SK-N-SH treated with all-trans-retinoic acid at 6 μM for 48 hours (cell line): ENCODE measurements at regions not wholly inside any gene's neighbourhood (a gene's known extent, or its start where the extent isn't known, plus 50 kb on each side); places are given as distances from the start of the nearest gene placed in this dataset.

ENCODE experiments used
- ATAC-seq: fragments of 200-7000 bp; cut with Tn5 transposase; 3 replicates; pipeline ENCODE4 v1.9.1; 2020; ENCODE audit warnings: mild to moderate bottlenecking, moderate library complexity
- ARNTL ChIP-seq: fragments of 450-650 bp; formaldehyde crosslinking; IDR thresholded peaks from 2 replicates; pipeline ENCODE4 v1.5.0; 2020; ENCODE audit warnings: low read depth, mild to moderate bottlenecking, moderate library complexity, borderline replicate concordance
- BACH2 ChIP-seq: fragments of 250-450 bp; sonication (Bioruptor Pico); IDR thresholded peaks from 2 replicates; pipeline ENCODE4 v1.9.0; 2021; ENCODE audit warnings: mild to moderate bottlenecking, borderline replicate concordance
- CSDC2 ChIP-seq: fragments of 250-450 bp; sonication (Bioruptor Pico); IDR thresholded peaks from 2 replicates; pipeline ENCODE4 v1.5.0; 2020; ENCODE audit warnings: mild to moderate bottlenecking, moderate library complexity
- ESRRG ChIP-seq: fragments of 250-450 bp; sonication (Bioruptor Pico); IDR thresholded peaks from 2 replicates; pipeline ENCODE4 v1.6.1; 2021; ENCODE audit warnings: mild to moderate bottlenecking
- GLIS3 ChIP-seq: fragments of 250-450 bp; sonication (Bioruptor Pico); IDR thresholded peaks from 2 replicates; pipeline ENCODE4 v1.5.0; 2020; ENCODE audit warnings: mild to moderate bottlenecking, moderate library complexity
- ISL1 ChIP-seq: fragments of 250-450 bp; sonication (Bioruptor Pico); IDR thresholded peaks from 2 replicates; pipeline ENCODE4 v2.1.2; 2022; ENCODE audit warnings: mild to moderate bottlenecking, moderate library complexity
- OSR1 ChIP-seq: fragments of 250-450 bp; sonication (Bioruptor Pico); IDR thresholded peaks from 2 replicates; pipeline ENCODE4 v1.8.0; 2022; ENCODE audit warnings: moderate library complexity, mild to moderate bottlenecking, inconsistent platforms
- PPARA ChIP-seq: fragments of 250-450 bp; sonication (Bioruptor Pico); IDR thresholded peaks from 2 replicates; pipeline ENCODE4 v1.5.0; 2020; ENCODE audit warnings: mild to moderate bottlenecking, borderline replicate concordance
- TCF4 ChIP-seq: fragments of 250-450 bp; sonication (Bioruptor Pico); IDR thresholded peaks from 2 replicates; pipeline ENCODE4 v1.8.0; 2021; ENCODE audit warnings: mild to moderate bottlenecking, moderate library complexity, borderline replicate concordance
- TOX ChIP-seq: fragments of 250-450 bp; sonication (Bioruptor Pico); IDR thresholded peaks from 2 replicates; pipeline ENCODE4 v1.8.0; 2021; ENCODE audit warnings: mild to moderate bottlenecking, moderate library complexity, borderline replicate concordance
- ZC3H10 ChIP-seq: fragments of 250-450 bp; sonication (Bioruptor Pico); IDR thresholded peaks from 2 replicates; pipeline ENCODE4 v1.5.1; 2021; ENCODE audit warnings: mild to moderate bottlenecking, moderate library complexity
- ZFP3 ChIP-seq: fragments of 250-450 bp; sonication (Bioruptor Pico); IDR thresholded peaks from 2 replicates; pipeline ENCODE4 v1.5.0; 2020; ENCODE audit warnings: mild to moderate bottlenecking, moderate library complexity
- ZFP30 ChIP-seq: fragments of 450-650 bp; formaldehyde crosslinking; IDR thresholded peaks from 2 replicates; pipeline ENCODE4 v1.5.0; 2022; ENCODE audit warnings: mild to moderate bottlenecking, moderate library complexity
- ZNF565 ChIP-seq: fragments of 450-650 bp; formaldehyde crosslinking; conservative IDR thresholded peaks from 2 replicates; pipeline ENCODE4 v1.5.0; 2020; ENCODE audit warnings: low read depth, mild to moderate bottlenecking, moderate library complexity
- ZNF70 ChIP-seq: fragments of 450-650 bp; formaldehyde crosslinking; IDR thresholded peaks from 2 replicates; pipeline ENCODE4 v1.5.0; 2020; ENCODE audit warnings: mild to moderate bottlenecking, moderate library complexity
- ZNF8 ChIP-seq: fragments of 450-650 bp; formaldehyde crosslinking; IDR thresholded peaks from 2 replicates; pipeline ENCODE4 v1.5.0; 2020; ENCODE audit warnings: mild to moderate bottlenecking, moderate library complexity
- TF ChIP-seq, protein P1 (sequence below): fragments of 250-450 bp; sonication (Bioruptor Pico); IDR thresholded peaks from 2 replicates; pipeline ENCODE4 v1.5.1; 2021; ENCODE audit warnings: mild to moderate bottlenecking, moderate library complexity
- TF ChIP-seq, protein P2 (sequence below): fragments of 250-450 bp; sonication (Bioruptor Pico); IDR thresholded peaks from 2 replicates; pipeline ENCODE4 v1.8.0; 2021; ENCODE audit warnings: low read depth, mild to moderate bottlenecking, moderate library complexity, borderline replicate concordance
- TF ChIP-seq, protein P3 (sequence below): fragments of 250-450 bp; sonication (Bioruptor Pico); IDR thresholded peaks from 2 replicates; pipeline ENCODE4 v1.8.0; 2020; ENCODE audit warnings: mild to moderate bottlenecking, moderate library complexity, borderline replicate concordance
- TF ChIP-seq, protein P4 (sequence below): fragments of 250-450 bp; sonication (Bioruptor Pico); IDR thresholded peaks from 2 replicates; pipeline ENCODE4 v1.5.0; 2020; ENCODE audit warnings: mild to moderate bottlenecking, moderate library complexity

DNA sequence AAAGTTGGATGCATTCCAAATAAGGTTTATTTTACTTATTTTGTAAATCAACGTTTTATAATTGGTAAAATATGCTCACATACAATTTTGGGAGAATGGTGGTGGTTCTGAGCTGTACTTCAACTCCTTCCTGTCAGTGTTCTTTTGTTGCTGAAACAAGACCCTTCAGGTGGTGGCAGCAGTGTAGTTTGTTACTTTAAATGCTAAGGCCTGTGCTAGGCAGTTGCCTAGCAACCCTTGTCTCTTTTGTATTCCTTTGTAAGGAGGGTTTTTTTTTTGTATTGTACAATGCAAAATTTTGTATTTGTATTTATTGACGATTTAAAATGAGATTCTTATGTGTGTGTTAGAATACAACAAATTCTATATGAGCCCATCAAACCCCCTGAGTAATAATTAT lies 166.0 kb upstream of the FAM98A start:
- ATAC-seq, result no peak
- TF ChIP-seq, protein P1, sequence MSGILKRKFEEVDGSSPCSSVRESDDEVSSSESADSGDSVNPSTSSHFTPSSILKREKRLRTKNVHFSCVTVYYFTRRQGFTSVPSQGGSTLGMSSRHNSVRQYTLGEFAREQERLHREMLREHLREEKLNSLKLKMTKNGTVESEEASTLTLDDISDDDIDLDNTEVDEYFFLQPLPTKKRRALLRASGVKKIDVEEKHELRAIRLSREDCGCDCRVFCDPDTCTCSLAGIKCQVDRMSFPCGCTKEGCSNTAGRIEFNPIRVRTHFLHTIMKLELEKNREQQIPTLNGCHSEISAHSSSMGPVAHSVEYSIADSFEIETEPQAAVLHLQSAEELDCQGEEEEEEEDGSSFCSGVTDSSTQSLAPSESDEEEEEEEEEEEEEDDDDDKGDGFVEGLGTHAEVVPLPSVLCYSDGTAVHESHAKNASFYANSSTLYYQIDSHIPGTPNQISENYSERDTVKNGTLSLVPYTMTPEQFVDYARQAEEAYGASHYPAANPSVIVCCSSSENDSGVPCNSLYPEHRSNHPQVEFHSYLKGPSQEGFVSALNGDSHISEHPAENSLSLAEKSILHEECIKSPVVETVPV (CRISPR knock-in tag), result no peak

DNA sequence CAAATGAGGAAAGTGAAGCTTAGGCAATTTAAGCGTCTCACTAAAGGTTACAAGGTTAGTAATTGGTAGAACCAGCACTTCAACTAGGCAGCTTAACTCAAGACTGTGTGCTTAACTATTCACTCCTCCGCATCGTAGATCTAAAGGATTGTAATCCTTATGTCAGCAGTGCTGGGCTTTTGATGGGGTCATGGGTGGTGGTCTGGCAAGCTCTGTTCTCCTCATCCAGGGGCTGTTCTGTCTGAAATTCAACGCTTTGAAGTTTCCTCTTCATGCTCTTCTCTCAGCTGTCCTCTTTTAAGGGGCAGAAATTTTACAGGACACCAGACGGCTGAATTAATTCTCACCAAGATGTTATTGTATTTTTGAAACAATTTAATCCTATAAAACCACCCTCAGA lies 165.5 kb upstream of the FAM98A start:
- TF ChIP-seq ZFP3 (CRISPR knock-in tag) (no peak), ZNF565 (CRISPR knock-in tag) (no peak), ARNTL (no peak), ZC3H10 (no peak), TCF4 (CRISPR knock-in tag) (no peak), CSDC2 (CRISPR knock-in tag) (no peak), TOX (CRISPR knock-in tag) (no peak), BACH2 (CRISPR knock-in tag) (no peak), ZFP30 (CRISPR knock-in tag) (no peak), ISL1 (no peak), PPARA (no peak), OSR1 (CRISPR knock-in tag) (no peak)
- TF ChIP-seq, protein P2, sequence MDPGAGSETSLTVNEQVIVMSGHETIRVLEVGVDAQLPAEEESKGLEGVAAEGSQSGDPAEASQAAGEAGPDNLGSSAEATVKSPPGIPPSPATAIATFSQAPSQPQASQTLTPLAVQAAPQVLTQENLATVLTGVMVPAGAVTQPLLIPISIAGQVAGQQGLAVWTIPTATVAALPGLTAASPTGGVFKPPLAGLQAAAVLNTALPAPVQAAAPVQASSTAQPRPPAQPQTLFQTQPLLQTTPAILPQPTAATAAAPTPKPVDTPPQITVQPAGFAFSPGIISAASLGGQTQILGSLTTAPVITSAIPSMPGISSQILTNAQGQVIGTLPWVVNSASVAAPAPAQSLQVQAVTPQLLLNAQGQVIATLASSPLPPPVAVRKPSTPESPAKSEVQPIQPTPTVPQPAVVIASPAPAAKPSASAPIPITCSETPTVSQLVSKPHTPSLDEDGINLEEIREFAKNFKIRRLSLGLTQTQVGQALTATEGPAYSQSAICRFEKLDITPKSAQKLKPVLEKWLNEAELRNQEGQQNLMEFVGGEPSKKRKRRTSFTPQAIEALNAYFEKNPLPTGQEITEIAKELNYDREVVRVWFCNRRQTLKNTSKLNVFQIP, result no peak
- TF ChIP-seq, protein P3, sequence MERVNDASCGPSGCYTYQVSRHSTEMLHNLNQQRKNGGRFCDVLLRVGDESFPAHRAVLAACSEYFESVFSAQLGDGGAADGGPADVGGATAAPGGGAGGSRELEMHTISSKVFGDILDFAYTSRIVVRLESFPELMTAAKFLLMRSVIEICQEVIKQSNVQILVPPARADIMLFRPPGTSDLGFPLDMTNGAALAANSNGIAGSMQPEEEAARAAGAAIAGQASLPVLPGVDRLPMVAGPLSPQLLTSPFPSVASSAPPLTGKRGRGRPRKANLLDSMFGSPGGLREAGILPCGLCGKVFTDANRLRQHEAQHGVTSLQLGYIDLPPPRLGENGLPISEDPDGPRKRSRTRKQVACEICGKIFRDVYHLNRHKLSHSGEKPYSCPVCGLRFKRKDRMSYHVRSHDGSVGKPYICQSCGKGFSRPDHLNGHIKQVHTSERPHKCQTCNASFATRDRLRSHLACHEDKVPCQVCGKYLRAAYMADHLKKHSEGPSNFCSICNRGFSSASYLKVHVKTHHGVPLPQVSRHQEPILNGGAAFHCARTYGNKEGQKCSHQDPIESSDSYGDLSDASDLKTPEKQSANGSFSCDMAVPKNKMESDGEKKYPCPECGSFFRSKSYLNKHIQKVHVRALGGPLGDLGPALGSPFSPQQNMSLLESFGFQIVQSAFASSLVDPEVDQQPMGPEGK, result no peak
- TF ChIP-seq, protein P4, sequence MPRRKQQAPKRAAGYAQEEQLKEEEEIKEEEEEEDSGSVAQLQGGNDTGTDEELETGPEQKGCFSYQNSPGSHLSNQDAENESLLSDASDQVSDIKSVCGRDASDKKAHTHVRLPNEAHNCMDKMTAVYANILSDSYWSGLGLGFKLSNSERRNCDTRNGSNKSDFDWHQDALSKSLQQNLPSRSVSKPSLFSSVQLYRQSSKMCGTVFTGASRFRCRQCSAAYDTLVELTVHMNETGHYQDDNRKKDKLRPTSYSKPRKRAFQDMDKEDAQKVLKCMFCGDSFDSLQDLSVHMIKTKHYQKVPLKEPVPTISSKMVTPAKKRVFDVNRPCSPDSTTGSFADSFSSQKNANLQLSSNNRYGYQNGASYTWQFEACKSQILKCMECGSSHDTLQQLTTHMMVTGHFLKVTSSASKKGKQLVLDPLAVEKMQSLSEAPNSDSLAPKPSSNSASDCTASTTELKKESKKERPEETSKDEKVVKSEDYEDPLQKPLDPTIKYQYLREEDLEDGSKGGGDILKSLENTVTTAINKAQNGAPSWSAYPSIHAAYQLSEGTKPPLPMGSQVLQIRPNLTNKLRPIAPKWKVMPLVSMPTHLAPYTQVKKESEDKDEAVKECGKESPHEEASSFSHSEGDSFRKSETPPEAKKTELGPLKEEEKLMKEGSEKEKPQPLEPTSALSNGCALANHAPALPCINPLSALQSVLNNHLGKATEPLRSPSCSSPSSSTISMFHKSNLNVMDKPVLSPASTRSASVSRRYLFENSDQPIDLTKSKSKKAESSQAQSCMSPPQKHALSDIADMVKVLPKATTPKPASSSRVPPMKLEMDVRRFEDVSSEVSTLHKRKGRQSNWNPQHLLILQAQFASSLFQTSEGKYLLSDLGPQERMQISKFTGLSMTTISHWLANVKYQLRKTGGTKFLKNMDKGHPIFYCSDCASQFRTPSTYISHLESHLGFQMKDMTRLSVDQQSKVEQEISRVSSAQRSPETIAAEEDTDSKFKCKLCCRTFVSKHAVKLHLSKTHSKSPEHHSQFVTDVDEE, result no peak
- no peak for ATAC-seq

DNA sequence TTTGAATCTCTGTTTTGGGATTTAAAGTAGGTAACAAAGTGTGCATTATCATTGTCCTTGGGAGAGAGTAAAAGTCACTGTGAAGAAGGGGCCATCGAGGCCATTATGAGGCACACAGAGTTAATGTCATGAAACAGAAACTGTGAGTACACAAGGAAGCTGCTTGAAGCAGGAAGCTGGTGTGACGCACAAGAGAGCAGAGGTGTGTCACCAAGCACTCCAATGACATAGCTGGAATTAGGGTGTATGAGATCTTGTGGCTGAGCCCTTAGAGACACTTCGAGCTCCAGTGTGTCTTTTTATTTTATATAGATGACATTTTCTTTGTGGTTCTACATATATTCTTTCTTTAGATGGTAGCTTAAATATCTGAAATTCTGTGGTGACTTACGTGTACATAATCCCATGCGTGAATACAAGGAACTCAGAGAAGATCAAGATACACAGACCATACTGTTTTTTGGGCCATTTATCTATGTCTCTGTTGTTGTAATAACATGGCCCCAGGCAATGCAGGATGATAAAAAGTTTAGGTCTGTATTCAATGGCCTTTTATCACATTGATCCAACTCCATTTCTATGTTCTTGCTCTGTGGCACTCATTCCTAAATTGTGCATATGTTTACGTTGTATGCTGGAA lies 164.7 kb upstream of the FAM98A start:
- TF ChIP-seq ZNF8 (CRISPR knock-in tag) (no peak), GLIS3 (CRISPR knock-in tag) (no peak), CSDC2 (CRISPR knock-in tag) (no peak), ZC3H10 (no peak), ARNTL (no peak), ESRRG (CRISPR knock-in tag) (no peak), BACH2 (CRISPR knock-in tag) (no peak), ZFP30 (CRISPR knock-in tag) (no peak), ZNF70 (CRISPR knock-in tag) (no peak)
- TF ChIP-seq, protein P2, result no peak
- TF ChIP-seq, protein P1 (CRISPR knock-in tag), result no peak
- ATAC-seq, result no peak
